ENCODE measurements at regions not wholly inside any gene's neighbourhood (a gene's known extent, or its start where the extent isn't known, plus 50 kb on each side); places are given as distances from the start of the nearest gene placed in this dataset.

- no peaks in the 10 kb centered on the region for H3K27me3 ChIP-seq (ENCODE audit: insufficient read depth, poor library complexity, severe bottlenecking)
- no peak for DNase-seq (ENCODE audit: low read depth in 1 of 2, low spot score in 1 of 2)
- no peak overlapping the region for H3K4me3 ChIP-seq (replicated peaks; ENCODE audit: insufficient read depth, low read length)
- TF ChIP-seq GABPA (IDR thresholded peaks at IDR 0.05; ENCODE audit: low read depth) (no peak), POLR2AphosphoS5 (IDR thresholded peaks at IDR 0.05; ENCODE audit: low read depth) (no peak), SPI1 (IDR thresholded peaks at IDR 0.05; ENCODE audit: borderline replicate concordance, low read depth) (no peak), CTCF (IDR thresholded peaks at IDR 0.05; ENCODE audit: insufficient read depth, low read length) (no peak)
- TF ChIP-seq, protein P1, sequence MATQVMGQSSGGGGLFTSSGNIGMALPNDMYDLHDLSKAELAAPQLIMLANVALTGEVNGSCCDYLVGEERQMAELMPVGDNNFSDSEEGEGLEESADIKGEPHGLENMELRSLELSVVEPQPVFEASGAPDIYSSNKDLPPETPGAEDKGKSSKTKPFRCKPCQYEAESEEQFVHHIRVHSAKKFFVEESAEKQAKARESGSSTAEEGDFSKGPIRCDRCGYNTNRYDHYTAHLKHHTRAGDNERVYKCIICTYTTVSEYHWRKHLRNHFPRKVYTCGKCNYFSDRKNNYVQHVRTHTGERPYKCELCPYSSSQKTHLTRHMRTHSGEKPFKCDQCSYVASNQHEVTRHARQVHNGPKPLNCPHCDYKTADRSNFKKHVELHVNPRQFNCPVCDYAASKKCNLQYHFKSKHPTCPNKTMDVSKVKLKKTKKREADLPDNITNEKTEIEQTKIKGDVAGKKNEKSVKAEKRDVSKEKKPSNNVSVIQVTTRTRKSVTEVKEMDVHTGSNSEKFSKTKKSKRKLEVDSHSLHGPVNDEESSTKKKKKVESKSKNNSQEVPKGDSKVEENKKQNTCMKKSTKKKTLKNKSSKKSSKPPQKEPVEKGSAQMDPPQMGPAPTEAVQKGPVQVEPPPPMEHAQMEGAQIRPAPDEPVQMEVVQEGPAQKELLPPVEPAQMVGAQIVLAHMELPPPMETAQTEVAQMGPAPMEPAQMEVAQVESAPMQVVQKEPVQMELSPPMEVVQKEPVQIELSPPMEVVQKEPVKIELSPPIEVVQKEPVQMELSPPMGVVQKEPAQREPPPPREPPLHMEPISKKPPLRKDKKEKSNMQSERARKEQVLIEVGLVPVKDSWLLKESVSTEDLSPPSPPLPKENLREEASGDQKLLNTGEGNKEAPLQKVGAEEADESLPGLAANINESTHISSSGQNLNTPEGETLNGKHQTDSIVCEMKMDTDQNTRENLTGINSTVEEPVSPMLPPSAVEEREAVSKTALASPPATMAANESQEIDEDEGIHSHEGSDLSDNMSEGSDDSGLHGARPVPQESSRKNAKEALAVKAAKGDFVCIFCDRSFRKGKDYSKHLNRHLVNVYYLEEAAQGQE (IDR thresholded peaks at IDR 0.05; ENCODE audit: insufficient replicate concordance, low read depth) = no peak
- no peak overlapping the region for H3K27ac ChIP-seq (replicated peaks)
Observed at GRCh38 chr3:7821858-7822257, 679.8 kb upstream of the LMCD1 start.

- H3K27me3 ChIP-seq (ENCODE audit: insufficient read depth, poor library complexity, severe bottlenecking) = no peaks in the 10 kb centered on the region
- no peak for DNase-seq (ENCODE audit: low read depth in 1 of 2, low spot score in 1 of 2)
- H3K27ac ChIP-seq (replicated peaks) = no peak overlapping the region
- TF ChIP-seq, protein P1 (IDR thresholded peaks at IDR 0.05; ENCODE audit: insufficient replicate concordance, low read depth) = no peak
- TF ChIP-seq CTCF (IDR thresholded peaks at IDR 0.05; ENCODE audit: insufficient read depth, low read length) = no peak
- TF ChIP-seq SPI1 (IDR thresholded peaks at IDR 0.05; ENCODE audit: borderline replicate concordance, low read depth) = no peak
- TF ChIP-seq GABPA (IDR thresholded peaks at IDR 0.05; ENCODE audit: low read depth) = no peak
- no peak for TF ChIP-seq POLR2AphosphoS5 (IDR thresholded peaks at IDR 0.05; ENCODE audit: low read depth)
- H3K4me3 ChIP-seq (replicated peaks; ENCODE audit: insufficient read depth, low read length) = no peak overlapping the region
Observed at GRCh38 chr3:7841451-7841850, 660.2 kb upstream of the LMCD1 start.

DNA sequence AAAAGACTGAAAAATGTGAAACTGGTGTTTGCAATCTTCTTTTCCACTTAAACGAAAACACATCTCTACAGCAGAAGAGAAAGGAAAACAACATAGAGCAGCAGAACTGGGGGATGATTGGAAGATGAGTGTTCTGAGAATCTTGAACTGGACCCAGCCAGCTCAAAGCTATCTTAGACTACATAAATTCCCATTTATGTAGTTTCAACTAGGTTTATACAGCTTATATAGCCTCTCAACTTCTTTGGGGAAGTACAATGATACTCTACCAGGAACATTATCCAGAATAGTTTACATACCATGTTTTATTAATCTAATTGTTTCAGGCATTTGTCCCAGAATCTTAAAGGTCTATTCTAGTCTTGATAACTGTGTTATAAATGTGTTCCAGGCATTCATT, 658.2 kb upstream of the LMCD1 start:
- no peak for TF ChIP-seq CTCF (IDR thresholded peaks at IDR 0.05; ENCODE audit: insufficient read depth, low read length)
- no peak for TF ChIP-seq GABPA (IDR thresholded peaks at IDR 0.05; ENCODE audit: low read depth)
- TF ChIP-seq, protein P1 (IDR thresholded peaks at IDR 0.05; ENCODE audit: insufficient replicate concordance, low read depth) = no peak
- no peak for TF ChIP-seq POLR2AphosphoS5 (IDR thresholded peaks at IDR 0.05; ENCODE audit: low read depth)
- no peak for TF ChIP-seq SPI1 (IDR thresholded peaks at IDR 0.05; ENCODE audit: borderline replicate concordance, low read depth)
- Histone ChIP-seq H3K27ac (replicated peaks) (no peak overlapping the region), H3K27me3 (ENCODE audit: insufficient read depth, poor library complexity, severe bottlenecking) (no peaks in the 10 kb centered on the region), H3K4me3 (replicated peaks; ENCODE audit: insufficient read depth, low read length) (no peak overlapping the region)
- DNase-seq (ENCODE audit: low read depth in 1 of 2, low spot score in 1 of 2) = no peak

Measured in HL-60 (cell line).